HL-60 (cell line): ENCODE measurements at regions not wholly inside any gene's neighbourhood (a gene's known extent, or its start where the extent isn't known, plus 50 kb on each side); places are given as distances from the start of the nearest gene placed in this dataset.

Source experiments
- POLR2AphosphoS5 ChIP-seq: IDR thresholded peaks from 2 replicates; pipeline ENCODE4 v1.6.1; 2012; ENCODE audit warnings: low read depth
- SPI1 ChIP-seq: IDR thresholded peaks from 2 replicates; pipeline ENCODE4 v1.6.1; 2012; ENCODE audit warnings: low read depth, mild to moderate bottlenecking, borderline replicate concordance
- TF ChIP-seq, protein P1 (sequence below): IDR thresholded peaks from one replicate; pipeline ENCODE4 v1.5.1; 2011; ENCODE audit warnings: low read length, control low read depth, inconsistent platforms; ENCODE audit not compliant: insufficient read depth
- TF ChIP-seq, protein P2 (sequence below): IDR thresholded peaks from 2 replicates; pipeline ENCODE4 v1.6.1; 2012; ENCODE audit warnings: low read depth; ENCODE audit not compliant: insufficient replicate concordance

DNA sequence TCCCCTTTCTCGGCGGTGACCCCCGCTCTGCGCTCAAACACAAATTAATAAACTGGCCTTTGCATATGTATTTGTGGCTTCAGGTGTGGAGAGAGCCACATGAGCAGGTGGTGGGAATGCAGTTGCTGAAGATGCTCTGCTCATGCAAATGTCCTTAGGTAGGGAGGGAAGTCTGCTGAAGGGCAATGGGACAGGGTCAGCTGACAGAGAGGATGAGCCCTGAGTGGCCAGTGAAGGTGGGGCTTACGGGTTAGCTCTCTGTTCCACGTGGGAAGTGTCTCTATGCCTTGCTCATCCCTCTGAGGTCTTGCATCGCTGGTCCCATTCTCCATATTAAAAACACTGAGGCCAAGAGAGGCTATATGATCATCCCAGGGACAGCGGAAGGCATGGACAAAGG, 74.2 kb upstream of the CCL1 start:
- TF ChIP-seq POLR2AphosphoS5 (no peak), SPI1 (no peak)
- TF ChIP-seq, protein P1, sequence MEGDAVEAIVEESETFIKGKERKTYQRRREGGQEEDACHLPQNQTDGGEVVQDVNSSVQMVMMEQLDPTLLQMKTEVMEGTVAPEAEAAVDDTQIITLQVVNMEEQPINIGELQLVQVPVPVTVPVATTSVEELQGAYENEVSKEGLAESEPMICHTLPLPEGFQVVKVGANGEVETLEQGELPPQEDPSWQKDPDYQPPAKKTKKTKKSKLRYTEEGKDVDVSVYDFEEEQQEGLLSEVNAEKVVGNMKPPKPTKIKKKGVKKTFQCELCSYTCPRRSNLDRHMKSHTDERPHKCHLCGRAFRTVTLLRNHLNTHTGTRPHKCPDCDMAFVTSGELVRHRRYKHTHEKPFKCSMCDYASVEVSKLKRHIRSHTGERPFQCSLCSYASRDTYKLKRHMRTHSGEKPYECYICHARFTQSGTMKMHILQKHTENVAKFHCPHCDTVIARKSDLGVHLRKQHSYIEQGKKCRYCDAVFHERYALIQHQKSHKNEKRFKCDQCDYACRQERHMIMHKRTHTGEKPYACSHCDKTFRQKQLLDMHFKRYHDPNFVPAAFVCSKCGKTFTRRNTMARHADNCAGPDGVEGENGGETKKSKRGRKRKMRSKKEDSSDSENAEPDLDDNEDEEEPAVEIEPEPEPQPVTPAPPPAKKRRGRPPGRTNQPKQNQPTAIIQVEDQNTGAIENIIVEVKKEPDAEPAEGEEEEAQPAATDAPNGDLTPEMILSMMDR: no peak
- TF ChIP-seq, protein P2, sequence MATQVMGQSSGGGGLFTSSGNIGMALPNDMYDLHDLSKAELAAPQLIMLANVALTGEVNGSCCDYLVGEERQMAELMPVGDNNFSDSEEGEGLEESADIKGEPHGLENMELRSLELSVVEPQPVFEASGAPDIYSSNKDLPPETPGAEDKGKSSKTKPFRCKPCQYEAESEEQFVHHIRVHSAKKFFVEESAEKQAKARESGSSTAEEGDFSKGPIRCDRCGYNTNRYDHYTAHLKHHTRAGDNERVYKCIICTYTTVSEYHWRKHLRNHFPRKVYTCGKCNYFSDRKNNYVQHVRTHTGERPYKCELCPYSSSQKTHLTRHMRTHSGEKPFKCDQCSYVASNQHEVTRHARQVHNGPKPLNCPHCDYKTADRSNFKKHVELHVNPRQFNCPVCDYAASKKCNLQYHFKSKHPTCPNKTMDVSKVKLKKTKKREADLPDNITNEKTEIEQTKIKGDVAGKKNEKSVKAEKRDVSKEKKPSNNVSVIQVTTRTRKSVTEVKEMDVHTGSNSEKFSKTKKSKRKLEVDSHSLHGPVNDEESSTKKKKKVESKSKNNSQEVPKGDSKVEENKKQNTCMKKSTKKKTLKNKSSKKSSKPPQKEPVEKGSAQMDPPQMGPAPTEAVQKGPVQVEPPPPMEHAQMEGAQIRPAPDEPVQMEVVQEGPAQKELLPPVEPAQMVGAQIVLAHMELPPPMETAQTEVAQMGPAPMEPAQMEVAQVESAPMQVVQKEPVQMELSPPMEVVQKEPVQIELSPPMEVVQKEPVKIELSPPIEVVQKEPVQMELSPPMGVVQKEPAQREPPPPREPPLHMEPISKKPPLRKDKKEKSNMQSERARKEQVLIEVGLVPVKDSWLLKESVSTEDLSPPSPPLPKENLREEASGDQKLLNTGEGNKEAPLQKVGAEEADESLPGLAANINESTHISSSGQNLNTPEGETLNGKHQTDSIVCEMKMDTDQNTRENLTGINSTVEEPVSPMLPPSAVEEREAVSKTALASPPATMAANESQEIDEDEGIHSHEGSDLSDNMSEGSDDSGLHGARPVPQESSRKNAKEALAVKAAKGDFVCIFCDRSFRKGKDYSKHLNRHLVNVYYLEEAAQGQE: no peak
